WTC11 (cell line): ENCODE measurements at regions not wholly inside any gene's neighbourhood (a gene's known extent, or its start where the extent isn't known, plus 50 kb on each side); places are given as distances from the start of the nearest gene placed in this dataset.
"Not testable (repeated sequence)": the region's sequence is repeated elsewhere in the genome, so short reads cannot be mapped to it uniquely, and the experiment has no call there.

Experiments used
- GRHL2 ChIP-seq: fragments of 250-450 bp; sonication (Bioruptor Pico); IDR thresholded peaks from 2 replicates; pipeline ENCODE4 v1.8.0; 2022; ENCODE audit warnings: mild to moderate bottlenecking, moderate library complexity; ENCODE audit not compliant: insufficient replicate concordance, severe bottlenecking
- JUN ChIP-seq: sonication (generic); formaldehyde crosslinking; IDR thresholded peaks from 2 replicates; pipeline ENCODE4 v1.8.0; 2023; ENCODE audit warnings: mild to moderate bottlenecking, missing genetic modification reagents
- SP1 ChIP-seq: sonication (generic); formaldehyde crosslinking; conservative IDR thresholded peaks from 2 replicates; pipeline ENCODE4 v1.8.1; 2022; ENCODE audit warnings: missing genetic modification reagents
- ZNF121 ChIP-seq: sonication (generic); formaldehyde crosslinking; IDR thresholded peaks from 2 replicates; pipeline ENCODE4 v1.8.0; 2023; ENCODE audit warnings: missing genetic modification reagents
- TF ChIP-seq, protein P1 (sequence below): sonication (generic); formaldehyde crosslinking; IDR thresholded peaks from 2 replicates; pipeline ENCODE4 v1.8.0; 2022; ENCODE audit warnings: mild to moderate bottlenecking, missing genetic modification reagents
- TF ChIP-seq, protein P2 (sequence below): fragments of 200-600 bp; IDR thresholded peaks from 2 replicates; pipeline ENCODE4 v1.8.0; 2022; ENCODE audit warnings: antibody characterized with exemption
- TF ChIP-seq, protein P3 (sequence below): sonication (generic); formaldehyde crosslinking; conservative IDR thresholded peaks from 2 replicates; pipeline ENCODE4 v1.8.1; 2022; ENCODE audit warnings: mild to moderate bottlenecking, missing genetic modification reagents

DNA sequence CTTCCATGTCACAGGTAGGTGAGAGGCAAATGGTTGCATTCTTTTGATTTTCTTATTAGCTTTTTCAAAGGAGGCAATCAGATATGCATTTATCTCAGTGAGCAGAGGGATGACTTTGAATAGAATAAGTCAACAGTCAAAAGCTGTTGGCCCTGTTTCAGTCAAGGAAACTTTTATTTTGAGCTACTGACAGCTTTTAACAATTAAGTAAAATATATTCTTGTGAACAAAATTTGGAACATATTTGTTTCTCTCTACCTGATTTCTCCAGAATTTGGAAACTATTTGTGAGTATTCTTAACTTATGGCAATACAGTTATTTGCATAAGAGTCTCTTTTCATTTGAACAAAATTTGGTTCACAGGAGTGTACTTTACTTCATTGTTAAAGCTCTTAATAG is 196.3 kb downstream of the GJA1 start:
- TF ChIP-seq, protein P1, sequence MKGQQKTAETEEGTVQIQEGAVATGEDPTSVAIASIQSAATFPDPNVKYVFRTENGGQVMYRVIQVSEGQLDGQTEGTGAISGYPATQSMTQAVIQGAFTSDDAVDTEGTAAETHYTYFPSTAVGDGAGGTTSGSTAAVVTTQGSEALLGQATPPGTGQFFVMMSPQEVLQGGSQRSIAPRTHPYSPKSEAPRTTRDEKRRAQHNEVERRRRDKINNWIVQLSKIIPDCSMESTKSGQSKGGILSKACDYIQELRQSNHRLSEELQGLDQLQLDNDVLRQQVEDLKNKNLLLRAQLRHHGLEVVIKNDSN: not testable (repeated sequence)
- TF ChIP-seq, protein P2, sequence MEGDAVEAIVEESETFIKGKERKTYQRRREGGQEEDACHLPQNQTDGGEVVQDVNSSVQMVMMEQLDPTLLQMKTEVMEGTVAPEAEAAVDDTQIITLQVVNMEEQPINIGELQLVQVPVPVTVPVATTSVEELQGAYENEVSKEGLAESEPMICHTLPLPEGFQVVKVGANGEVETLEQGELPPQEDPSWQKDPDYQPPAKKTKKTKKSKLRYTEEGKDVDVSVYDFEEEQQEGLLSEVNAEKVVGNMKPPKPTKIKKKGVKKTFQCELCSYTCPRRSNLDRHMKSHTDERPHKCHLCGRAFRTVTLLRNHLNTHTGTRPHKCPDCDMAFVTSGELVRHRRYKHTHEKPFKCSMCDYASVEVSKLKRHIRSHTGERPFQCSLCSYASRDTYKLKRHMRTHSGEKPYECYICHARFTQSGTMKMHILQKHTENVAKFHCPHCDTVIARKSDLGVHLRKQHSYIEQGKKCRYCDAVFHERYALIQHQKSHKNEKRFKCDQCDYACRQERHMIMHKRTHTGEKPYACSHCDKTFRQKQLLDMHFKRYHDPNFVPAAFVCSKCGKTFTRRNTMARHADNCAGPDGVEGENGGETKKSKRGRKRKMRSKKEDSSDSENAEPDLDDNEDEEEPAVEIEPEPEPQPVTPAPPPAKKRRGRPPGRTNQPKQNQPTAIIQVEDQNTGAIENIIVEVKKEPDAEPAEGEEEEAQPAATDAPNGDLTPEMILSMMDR: not testable (repeated sequence)
- TF ChIP-seq JUN (CRISPR knock-in tag); GRHL2 (CRISPR knock-in tag); ZNF121 (CRISPR knock-in tag); SP1: not testable (repeated sequence)
- TF ChIP-seq, protein P3, sequence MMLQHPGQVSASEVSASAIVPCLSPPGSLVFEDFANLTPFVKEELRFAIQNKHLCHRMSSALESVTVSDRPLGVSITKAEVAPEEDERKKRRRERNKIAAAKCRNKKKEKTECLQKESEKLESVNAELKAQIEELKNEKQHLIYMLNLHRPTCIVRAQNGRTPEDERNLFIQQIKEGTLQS (CRISPR knock-in tag): not testable (repeated sequence)
